ENCODE measurements at regions not wholly inside any gene's neighbourhood (a gene's known extent, or its start where the extent isn't known, plus 50 kb on each side); places are given as distances from the start of the nearest gene placed in this dataset.

DNA sequence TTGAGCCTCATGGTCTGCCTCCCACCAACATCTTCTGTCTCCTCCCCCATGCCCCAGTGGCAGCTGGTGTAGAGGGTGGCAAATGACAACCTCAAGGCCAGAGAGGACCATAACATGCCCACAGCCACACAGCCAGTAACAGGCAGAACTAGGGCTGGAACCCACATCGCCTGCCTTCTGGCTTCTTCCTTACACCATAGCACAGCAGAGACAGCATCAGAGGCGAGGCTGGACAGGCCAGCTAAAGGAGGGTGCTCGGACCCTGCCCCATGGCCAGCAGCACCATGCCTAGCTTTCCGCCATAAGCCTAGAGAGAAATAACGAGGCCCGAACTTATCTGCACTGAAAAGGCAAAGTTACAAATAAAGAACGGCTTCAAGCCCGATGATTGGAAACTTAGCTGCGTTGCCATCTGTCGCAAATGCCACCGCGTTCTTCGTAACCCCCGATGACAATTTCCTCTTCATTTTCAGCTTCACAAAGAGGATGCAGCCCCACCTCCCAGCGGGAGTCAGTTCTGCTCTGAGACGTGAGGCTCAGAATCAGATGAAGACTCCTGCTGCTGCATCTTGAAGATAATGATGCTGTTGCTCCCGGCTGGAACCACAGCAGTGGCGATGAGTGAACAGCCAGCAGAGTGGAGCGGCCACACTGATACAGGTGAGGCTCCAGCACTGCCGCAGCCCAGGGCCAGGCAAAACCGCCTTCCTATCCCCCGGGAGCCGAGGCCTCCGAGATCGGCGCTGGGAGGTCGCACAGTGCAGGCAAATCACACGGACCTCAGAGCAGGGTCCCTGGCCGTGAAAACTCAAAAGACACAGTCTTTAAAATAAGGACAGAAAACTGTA, 73.8 kb upstream of the RTL6 start:
- Histone ChIP-seq H3K36me3 (ENCODE audit: control insufficient read depth in 4 of 4, insufficient read depth in 3 of 4, low read depth in 1 of 4, low read length in 3 of 4) (no peaks in the 10 kb centered on the region), H3K27me3 (ENCODE audit: control insufficient read depth in 4 of 4, insufficient read depth in 4 of 4, low read length in 3 of 4) (no peaks in the 10 kb centered on the region), H3K4me3 (ENCODE audit: low read depth in 1 of 3, low read length in 3 of 3) (no peak overlapping the region), H3K27ac (ENCODE audit: low read depth in 1 of 2, low read length in 2 of 2) (no peak overlapping the region), H3K4me1 (ENCODE audit: control insufficient read depth in 4 of 4, insufficient read depth in 4 of 4, low read length in 3 of 4) (no peaks in the 10 kb centered on the region), H3K9ac (ENCODE audit: low read depth in 1 of 2, low read length in 2 of 2) (no peak overlapping the region), H3K9me3 (ENCODE audit: control insufficient read depth in 4 of 4, low read length in 3 of 4) (peaks cover 0 to 5% (median under 1%) of the 10 kb centered on the region in 4 donors)
- WGBS, result 81% methylated on average over 29 of the region's 29 CpGs
- no peak for TF ChIP-seq NR2F2 (IDR thresholded peaks at IDR 0.05)
- TF ChIP-seq SP1 (IDR thresholded peaks at IDR 0.05), result no peak
- TF ChIP-seq FOXA1 (IDR thresholded peaks at IDR 0.05), result no peak
- TF ChIP-seq HNF4G (IDR thresholded peaks at IDR 0.05), result no peak
- DNase-seq (ENCODE audit: low spot score), result no peak

GRCh38 chr22:44570476-44571445, 72.7 kb upstream of the RTL6 start:
- Histone ChIP-seq H3K4me1 (ENCODE audit: control insufficient read depth in 4 of 4, insufficient read depth in 4 of 4, low read length in 3 of 4) (no peaks in the 10 kb centered on the region), H3K27ac (ENCODE audit: low read depth in 1 of 2, low read length in 2 of 2) (no peak overlapping the region), H3K36me3 (ENCODE audit: control insufficient read depth in 4 of 4, insufficient read depth in 3 of 4, low read depth in 1 of 4, low read length in 3 of 4) (no peaks in the 10 kb centered on the region), H3K9ac (ENCODE audit: low read depth in 1 of 2, low read length in 2 of 2) (no peak overlapping the region), H3K27me3 (ENCODE audit: control insufficient read depth in 4 of 4, insufficient read depth in 4 of 4, low read length in 3 of 4) (no peaks in the 10 kb centered on the region), H3K9me3 (ENCODE audit: control insufficient read depth in 4 of 4, low read length in 3 of 4) (peaks cover 0 to 5% (median under 1%) of the 10 kb centered on the region in 4 donors), H3K4me3 (ENCODE audit: low read depth in 1 of 3, low read length in 3 of 3) (no peak overlapping the region)
- WGBS, result 68% methylated on average over 18 of the region's 18 CpGs
- DNase-seq (ENCODE audit: low spot score), result no peak
- TF ChIP-seq HNF4A (conservative IDR thresholded peaks at IDR 0.05) (no peak), ZBTB33 (IDR thresholded peaks at IDR 0.05) (no peak), EGR1 (IDR thresholded peaks at IDR 0.05; ENCODE audit: low read depth in 2 of 2) (no peak), TAF1 (conservative IDR thresholded peaks at IDR 0.05) (no peak)

GRCh38 chr22:44569561-44569991, 71.5 kb upstream of the RTL6 start:
- no peak overlapping the region for H3K27ac ChIP-seq (ENCODE audit: low read depth in 1 of 2, low read length in 2 of 2)
- H3K27me3 ChIP-seq (ENCODE audit: control insufficient read depth in 4 of 4, insufficient read depth in 4 of 4, low read length in 3 of 4), result no peaks in the 10 kb centered on the region
- no peak overlapping the region for H3K4me3 ChIP-seq (ENCODE audit: low read depth in 1 of 3, low read length in 3 of 3)
- H3K9ac ChIP-seq (ENCODE audit: low read depth in 1 of 2, low read length in 2 of 2), result no peak overlapping the region
- peaks cover 0 to 5% (median under 1%) of the 10 kb centered on the region in 4 donors for H3K9me3 ChIP-seq (ENCODE audit: control insufficient read depth in 4 of 4, low read length in 3 of 4)
- no peaks in the 10 kb centered on the region for H3K36me3 ChIP-seq (ENCODE audit: control insufficient read depth in 4 of 4, insufficient read depth in 3 of 4, low read depth in 1 of 4, low read length in 3 of 4)
- DNase-seq (ENCODE audit: low spot score), result no peak
- H3K4me1 ChIP-seq (ENCODE audit: control insufficient read depth in 4 of 4, insufficient read depth in 4 of 4, low read length in 3 of 4), result no peaks in the 10 kb centered on the region
- 86% methylated on average over 9 of the region's 9 CpGs for WGBS
- TF ChIP-seq RXRA (IDR thresholded peaks at IDR 0.05), result no peak
- TF ChIP-seq EGR1 (IDR thresholded peaks at IDR 0.05; ENCODE audit: low read depth in 2 of 2), result no peak
- TF ChIP-seq, protein P1, sequence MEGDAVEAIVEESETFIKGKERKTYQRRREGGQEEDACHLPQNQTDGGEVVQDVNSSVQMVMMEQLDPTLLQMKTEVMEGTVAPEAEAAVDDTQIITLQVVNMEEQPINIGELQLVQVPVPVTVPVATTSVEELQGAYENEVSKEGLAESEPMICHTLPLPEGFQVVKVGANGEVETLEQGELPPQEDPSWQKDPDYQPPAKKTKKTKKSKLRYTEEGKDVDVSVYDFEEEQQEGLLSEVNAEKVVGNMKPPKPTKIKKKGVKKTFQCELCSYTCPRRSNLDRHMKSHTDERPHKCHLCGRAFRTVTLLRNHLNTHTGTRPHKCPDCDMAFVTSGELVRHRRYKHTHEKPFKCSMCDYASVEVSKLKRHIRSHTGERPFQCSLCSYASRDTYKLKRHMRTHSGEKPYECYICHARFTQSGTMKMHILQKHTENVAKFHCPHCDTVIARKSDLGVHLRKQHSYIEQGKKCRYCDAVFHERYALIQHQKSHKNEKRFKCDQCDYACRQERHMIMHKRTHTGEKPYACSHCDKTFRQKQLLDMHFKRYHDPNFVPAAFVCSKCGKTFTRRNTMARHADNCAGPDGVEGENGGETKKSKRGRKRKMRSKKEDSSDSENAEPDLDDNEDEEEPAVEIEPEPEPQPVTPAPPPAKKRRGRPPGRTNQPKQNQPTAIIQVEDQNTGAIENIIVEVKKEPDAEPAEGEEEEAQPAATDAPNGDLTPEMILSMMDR (IDR thresholded peaks at IDR 0.05; ENCODE audit: low read depth, low read length, missing input control), result no peak
- TF ChIP-seq NR2F2 (IDR thresholded peaks at IDR 0.05), result no peak
- TF ChIP-seq FOXA2 (IDR thresholded peaks at IDR 0.05), result no peak
- TF ChIP-seq JUND (IDR thresholded peaks at IDR 0.05), result no peak
- TF ChIP-seq RAD21 (IDR thresholded peaks at IDR 0.05), result no peak
- no peak for TF ChIP-seq YY1 (IDR thresholded peaks at IDR 0.05)
- no peak for TF ChIP-seq ATF3 (IDR thresholded peaks at IDR 0.05)
- TF ChIP-seq, protein P2, sequence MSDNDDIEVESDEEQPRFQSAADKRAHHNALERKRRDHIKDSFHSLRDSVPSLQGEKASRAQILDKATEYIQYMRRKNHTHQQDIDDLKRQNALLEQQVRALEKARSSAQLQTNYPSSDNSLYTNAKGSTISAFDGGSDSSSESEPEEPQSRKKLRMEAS (IDR thresholded peaks at IDR 0.05), result no peak
- TF ChIP-seq GABPA (IDR thresholded peaks at IDR 0.05 in 1 of 2, conservative IDR thresholded peaks at IDR 0.05 in 1 of 2), result no peak
- TF ChIP-seq TAF1 (conservative IDR thresholded peaks at IDR 0.05), result no peak
- TF ChIP-seq SP1 (IDR thresholded peaks at IDR 0.05), result no peak
- no peak for TF ChIP-seq REST (IDR thresholded peaks at IDR 0.05)

Data from liver (tissue), 8 donors.